ENCODE measurements at regions not wholly inside any gene's neighbourhood (a gene's known extent, or its start where the extent isn't known, plus 50 kb on each side); places are given as distances from the start of the nearest gene placed in this dataset.

DNA sequence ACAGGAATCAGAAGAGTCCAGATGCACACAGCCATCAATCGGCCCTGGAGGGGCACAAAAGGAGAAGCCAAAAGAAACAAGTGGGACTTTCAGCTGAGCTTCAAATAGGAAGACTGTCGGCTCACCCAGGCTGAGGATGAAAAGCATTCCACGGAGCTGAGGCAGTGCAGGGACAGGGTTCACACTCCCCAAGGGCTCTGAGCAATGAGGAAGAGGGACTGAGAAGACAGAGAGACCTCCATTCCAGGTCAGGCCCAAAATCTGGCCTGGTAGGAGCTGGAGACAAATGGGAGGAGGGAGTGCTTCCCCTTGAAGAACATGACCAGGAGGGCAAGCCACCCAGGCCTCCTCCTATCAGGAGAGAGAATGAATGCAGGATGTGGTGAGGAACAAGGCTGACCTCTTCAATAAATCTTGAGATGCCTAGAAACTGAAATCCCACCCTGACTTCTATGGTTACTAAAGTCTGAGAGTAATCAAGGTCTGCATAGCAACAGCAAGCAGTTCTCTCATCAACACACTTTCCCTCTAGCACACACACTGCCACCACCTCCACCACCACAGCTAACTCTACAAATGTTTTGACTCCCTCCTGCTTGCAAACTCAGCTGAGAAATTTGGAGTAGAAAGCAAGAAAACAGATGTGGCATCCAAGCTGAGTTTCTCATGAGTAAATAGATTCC lies 434.4 kb downstream of the TNS1 start:
- H3K4me3 Mint-ChIP-seq = no peak overlapping the region
- H4K20me1 ChIP-seq (replicated peaks; ENCODE audit: insufficient read depth) = no peaks in the 10 kb centered on the region
- no peak overlapping the region for H3K4me2 ChIP-seq
- H3K27me3 ChIP-seq (ENCODE audit: insufficient read depth) = no peaks in the 10 kb centered on the region
- no peaks in the 10 kb centered on the region for H3K9me3 Mint-ChIP-seq
- H3F3A ChIP-seq (replicated peaks; ENCODE audit: low read depth) = no peaks in the 10 kb centered on the region
- H3K36me3 ChIP-seq (ENCODE audit: insufficient read depth) = no peaks in the 10 kb centered on the region
- TF ChIP-seq, protein P1, sequence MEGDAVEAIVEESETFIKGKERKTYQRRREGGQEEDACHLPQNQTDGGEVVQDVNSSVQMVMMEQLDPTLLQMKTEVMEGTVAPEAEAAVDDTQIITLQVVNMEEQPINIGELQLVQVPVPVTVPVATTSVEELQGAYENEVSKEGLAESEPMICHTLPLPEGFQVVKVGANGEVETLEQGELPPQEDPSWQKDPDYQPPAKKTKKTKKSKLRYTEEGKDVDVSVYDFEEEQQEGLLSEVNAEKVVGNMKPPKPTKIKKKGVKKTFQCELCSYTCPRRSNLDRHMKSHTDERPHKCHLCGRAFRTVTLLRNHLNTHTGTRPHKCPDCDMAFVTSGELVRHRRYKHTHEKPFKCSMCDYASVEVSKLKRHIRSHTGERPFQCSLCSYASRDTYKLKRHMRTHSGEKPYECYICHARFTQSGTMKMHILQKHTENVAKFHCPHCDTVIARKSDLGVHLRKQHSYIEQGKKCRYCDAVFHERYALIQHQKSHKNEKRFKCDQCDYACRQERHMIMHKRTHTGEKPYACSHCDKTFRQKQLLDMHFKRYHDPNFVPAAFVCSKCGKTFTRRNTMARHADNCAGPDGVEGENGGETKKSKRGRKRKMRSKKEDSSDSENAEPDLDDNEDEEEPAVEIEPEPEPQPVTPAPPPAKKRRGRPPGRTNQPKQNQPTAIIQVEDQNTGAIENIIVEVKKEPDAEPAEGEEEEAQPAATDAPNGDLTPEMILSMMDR (conservative IDR thresholded peaks at IDR 0.05; ENCODE audit: low read depth in 2 of 2) = no peak
- TF ChIP-seq, protein P2, sequence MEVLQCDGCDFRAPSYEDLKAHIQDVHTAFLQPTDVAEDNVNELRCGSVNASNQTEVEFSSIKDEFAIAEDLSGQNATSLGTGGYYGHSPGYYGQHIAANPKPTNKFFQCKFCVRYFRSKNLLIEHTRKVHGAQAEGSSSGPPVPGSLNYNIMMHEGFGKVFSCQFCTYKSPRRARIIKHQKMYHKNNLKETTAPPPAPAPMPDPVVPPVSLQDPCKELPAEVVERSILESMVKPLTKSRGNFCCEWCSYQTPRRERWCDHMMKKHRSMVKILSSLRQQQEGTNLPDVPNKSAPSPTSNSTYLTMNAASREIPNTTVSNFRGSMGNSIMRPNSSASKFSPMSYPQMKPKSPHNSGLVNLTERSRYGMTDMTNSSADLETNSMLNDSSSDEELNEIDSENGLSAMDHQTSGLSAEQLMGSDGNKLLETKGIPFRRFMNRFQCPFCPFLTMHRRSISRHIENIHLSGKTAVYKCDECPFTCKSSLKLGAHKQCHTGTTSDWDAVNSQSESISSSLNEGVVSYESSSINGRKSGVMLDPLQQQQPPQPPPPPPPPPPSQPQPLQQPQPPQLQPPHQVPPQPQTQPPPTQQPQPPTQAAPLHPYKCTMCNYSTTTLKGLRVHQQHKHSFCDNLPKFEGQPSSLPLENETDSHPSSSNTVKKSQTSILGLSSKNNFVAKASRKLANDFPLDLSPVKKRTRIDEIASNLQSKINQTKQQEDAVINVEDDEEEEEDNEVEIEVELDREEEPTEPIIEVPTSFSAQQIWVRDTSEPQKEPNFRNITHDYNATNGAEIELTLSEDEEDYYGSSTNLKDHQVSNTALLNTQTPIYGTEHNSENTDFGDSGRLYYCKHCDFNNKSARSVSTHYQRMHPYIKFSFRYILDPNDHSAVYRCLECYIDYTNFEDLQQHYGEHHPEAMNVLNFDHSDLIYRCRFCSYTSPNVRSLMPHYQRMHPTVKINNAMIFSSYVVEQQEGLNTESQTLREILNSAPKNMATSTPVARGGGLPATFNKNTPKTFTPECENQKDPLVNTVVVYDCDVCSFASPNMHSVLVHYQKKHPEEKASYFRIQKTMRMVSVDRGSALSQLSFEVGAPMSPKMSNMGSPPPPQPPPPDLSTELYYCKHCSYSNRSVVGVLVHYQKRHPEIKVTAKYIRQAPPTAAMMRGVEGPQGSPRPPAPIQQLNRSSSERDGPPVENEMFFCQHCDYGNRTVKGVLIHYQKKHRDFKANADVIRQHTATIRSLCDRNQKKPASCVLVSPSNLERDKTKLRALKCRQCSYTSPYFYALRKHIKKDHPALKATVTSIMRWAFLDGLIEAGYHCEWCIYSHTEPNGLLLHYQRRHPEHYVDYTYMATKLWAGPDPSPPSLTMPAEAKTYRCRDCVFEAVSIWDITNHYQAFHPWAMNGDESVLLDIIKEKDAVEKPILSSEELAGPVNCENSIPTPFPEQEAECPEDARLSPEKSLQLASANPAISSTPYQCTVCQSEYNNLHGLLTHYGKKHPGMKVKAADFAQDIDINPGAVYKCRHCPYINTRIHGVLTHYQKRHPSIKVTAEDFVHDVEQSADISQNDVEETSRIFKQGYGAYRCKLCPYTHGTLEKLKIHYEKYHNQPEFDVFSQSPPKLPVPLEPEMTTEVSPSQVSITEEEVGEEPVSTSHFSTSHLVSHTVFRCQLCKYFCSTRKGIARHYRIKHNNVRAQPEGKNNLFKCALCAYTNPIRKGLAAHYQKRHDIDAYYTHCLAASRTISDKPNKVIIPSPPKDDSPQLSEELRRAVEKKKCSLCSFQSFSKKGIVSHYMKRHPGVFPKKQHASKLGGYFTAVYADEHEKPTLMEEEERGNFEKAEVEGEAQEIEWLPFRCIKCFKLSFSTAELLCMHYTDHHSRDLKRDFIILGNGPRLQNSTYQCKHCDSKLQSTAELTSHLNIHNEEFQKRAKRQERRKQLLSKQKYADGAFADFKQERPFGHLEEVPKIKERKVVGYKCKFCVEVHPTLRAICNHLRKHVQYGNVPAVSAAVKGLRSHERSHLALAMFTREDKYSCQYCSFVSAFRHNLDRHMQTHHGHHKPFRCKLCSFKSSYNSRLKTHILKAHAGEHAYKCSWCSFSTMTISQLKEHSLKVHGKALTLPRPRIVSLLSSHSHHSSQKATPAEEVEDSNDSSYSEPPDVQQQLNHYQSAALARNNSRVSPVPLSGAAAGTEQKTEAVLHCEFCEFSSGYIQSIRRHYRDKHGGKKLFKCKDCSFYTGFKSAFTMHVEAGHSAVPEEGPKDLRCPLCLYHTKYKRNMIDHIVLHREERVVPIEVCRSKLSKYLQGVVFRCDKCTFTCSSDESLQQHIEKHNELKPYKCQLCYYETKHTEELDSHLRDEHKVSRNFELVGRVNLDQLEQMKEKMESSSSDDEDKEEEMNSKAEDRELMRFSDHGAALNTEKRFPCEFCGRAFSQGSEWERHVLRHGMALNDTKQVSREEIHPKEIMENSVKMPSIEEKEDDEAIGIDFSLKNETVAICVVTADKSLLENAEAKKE (CRISPR knock-in tag; IDR thresholded peaks at IDR 0.05) = no peak
- no peak for TF ChIP-seq NANOG (IDR thresholded peaks at IDR 0.05; ENCODE audit: borderline replicate concordance)
- TF ChIP-seq ZNF331 (CRISPR knock-in tag; IDR thresholded peaks at IDR 0.05; ENCODE audit: low read depth) = no peak
- TF ChIP-seq, protein P3, sequence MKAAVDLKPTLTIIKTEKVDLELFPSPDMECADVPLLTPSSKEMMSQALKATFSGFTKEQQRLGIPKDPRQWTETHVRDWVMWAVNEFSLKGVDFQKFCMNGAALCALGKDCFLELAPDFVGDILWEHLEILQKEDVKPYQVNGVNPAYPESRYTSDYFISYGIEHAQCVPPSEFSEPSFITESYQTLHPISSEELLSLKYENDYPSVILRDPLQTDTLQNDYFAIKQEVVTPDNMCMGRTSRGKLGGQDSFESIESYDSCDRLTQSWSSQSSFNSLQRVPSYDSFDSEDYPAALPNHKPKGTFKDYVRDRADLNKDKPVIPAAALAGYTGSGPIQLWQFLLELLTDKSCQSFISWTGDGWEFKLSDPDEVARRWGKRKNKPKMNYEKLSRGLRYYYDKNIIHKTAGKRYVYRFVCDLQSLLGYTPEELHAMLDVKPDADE (IDR thresholded peaks at IDR 0.05) = no peak
- TF ChIP-seq EZH2phosphoT487 (IDR thresholded peaks at IDR 0.05; ENCODE audit: unreplicated experiment) = no peak
- no peak for TF ChIP-seq POLR2AphosphoS5 (IDR thresholded peaks at IDR 0.05; ENCODE audit: low read depth)
- TF ChIP-seq ZNF114 (CRISPR knock-in tag; IDR thresholded peaks at IDR 0.05) = no peak
- no peak for TF ChIP-seq CREB1 (CRISPR knock-in tag; IDR thresholded peaks at IDR 0.05; ENCODE audit: low read depth)
- no peak for DNase-seq (ENCODE audit: low spot score)
- peaks cover 10% of the 10 kb centered on the region for H3K27me3 Mint-ChIP-seq (ENCODE audit: insufficient read depth, low read depth, poor library complexity)
- no peaks in the 10 kb centered on the region for H3K36me3 Mint-ChIP-seq (ENCODE audit: low read depth)
- no peak overlapping the region for H3K4me3 ChIP-seq
- no peak overlapping the region for H3K27ac ChIP-seq (ENCODE audit: low read depth)
- no peaks in the 10 kb centered on the region for H3K79me2 ChIP-seq (replicated peaks; ENCODE audit: insufficient read depth)
- no peak for ATAC-seq
- H3K4me1 ChIP-seq (ENCODE audit: insufficient read depth) = no peaks in the 10 kb centered on the region
- no peak overlapping the region for H2AFZ ChIP-seq
- no peaks in the 10 kb centered on the region for H3K4me1 Mint-ChIP-seq
- H3K9me2 ChIP-seq (ENCODE audit: insufficient read depth) = peaks cover 24% of the 10 kb centered on the region
- no peak overlapping the region for H3K27ac Mint-ChIP-seq
